Ishikawa (cell line): ENCODE measurements at regions not wholly inside any gene's neighbourhood (a gene's known extent, or its start where the extent isn't known, plus 50 kb on each side); places are given as distances from the start of the nearest gene placed in this dataset.
A peak's percentile ranks its signal among the peaks of the same experiment; 100 is the strongest.

Experiments used
- CEBPB ChIP-seq: IDR thresholded peaks from 2 replicates; pipeline ENCODE4 v1.6.1; 2012
- CREB1 ChIP-seq: IDR thresholded peaks from 2 replicates; pipeline ENCODE4 v1.6.1; 2012; ENCODE audit warnings: low read depth
- EGR1 ChIP-seq: IDR thresholded peaks from 2 replicates; pipeline ENCODE4 v1.6.1; 2012
- EP300 ChIP-seq: IDR thresholded peaks from 2 replicates; pipeline ENCODE4 v1.6.1; 2012; ENCODE audit warnings: borderline replicate concordance
- FOXM1 ChIP-seq: IDR thresholded peaks from 2 replicates; pipeline ENCODE4 v1.6.1; 2012; ENCODE audit warnings: low read depth, borderline replicate concordance
- NFIC ChIP-seq: IDR thresholded peaks from 2 replicates; pipeline ENCODE4 v1.6.1; 2012
- RAD21 ChIP-seq: IDR thresholded peaks from 2 replicates; pipeline ENCODE4 v1.6.1; 2012; ENCODE audit warnings: low read depth
- TAF1 ChIP-seq: IDR thresholded peaks from 2 replicates; pipeline ENCODE4 v1.6.1; 2012; ENCODE audit warnings: low read depth, mild to moderate bottlenecking
- TCF12 ChIP-seq: IDR thresholded peaks from 2 replicates; pipeline ENCODE4 v1.6.1; 2012; ENCODE audit warnings: low read depth
- TEAD4 ChIP-seq: IDR thresholded peaks from 2 replicates; pipeline ENCODE4 v1.6.1; 2012
- YY1 ChIP-seq: IDR thresholded peaks from 2 replicates; pipeline ENCODE4 v1.6.1; 2012; ENCODE audit warnings: low read depth
- ZBTB7A ChIP-seq: IDR thresholded peaks from 2 replicates; pipeline ENCODE4 v1.6.1; 2012; ENCODE audit warnings: low read depth
- TF ChIP-seq, protein P1 (sequence below): IDR thresholded peaks from 2 replicates; pipeline ENCODE4 v1.6.1; 2012
- TF ChIP-seq, protein P2 (sequence below): IDR thresholded peaks from 2 replicates; pipeline ENCODE4 v1.6.1; 2012
- TF ChIP-seq, protein P3 (sequence below): IDR thresholded peaks from 2 replicates; pipeline ENCODE4 v1.6.1; 2012; ENCODE audit warnings: low read depth, mild to moderate bottlenecking

- TF ChIP-seq, protein P1, sequence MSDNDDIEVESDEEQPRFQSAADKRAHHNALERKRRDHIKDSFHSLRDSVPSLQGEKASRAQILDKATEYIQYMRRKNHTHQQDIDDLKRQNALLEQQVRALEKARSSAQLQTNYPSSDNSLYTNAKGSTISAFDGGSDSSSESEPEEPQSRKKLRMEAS, result no peak
- TF ChIP-seq EP300 (no peak), NFIC (no peak), TCF12 (no peak), TEAD4 (no peak), CEBPB (no peak), FOXM1 (no peak), TAF1 (no peak), EGR1 (no peak), ZBTB7A (no peak), RAD21 (no peak), CREB1 (no peak), YY1 (no peak)
- TF ChIP-seq, protein P2, sequence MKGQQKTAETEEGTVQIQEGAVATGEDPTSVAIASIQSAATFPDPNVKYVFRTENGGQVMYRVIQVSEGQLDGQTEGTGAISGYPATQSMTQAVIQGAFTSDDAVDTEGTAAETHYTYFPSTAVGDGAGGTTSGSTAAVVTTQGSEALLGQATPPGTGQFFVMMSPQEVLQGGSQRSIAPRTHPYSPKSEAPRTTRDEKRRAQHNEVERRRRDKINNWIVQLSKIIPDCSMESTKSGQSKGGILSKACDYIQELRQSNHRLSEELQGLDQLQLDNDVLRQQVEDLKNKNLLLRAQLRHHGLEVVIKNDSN, result no peak
- TF ChIP-seq, protein P3, sequence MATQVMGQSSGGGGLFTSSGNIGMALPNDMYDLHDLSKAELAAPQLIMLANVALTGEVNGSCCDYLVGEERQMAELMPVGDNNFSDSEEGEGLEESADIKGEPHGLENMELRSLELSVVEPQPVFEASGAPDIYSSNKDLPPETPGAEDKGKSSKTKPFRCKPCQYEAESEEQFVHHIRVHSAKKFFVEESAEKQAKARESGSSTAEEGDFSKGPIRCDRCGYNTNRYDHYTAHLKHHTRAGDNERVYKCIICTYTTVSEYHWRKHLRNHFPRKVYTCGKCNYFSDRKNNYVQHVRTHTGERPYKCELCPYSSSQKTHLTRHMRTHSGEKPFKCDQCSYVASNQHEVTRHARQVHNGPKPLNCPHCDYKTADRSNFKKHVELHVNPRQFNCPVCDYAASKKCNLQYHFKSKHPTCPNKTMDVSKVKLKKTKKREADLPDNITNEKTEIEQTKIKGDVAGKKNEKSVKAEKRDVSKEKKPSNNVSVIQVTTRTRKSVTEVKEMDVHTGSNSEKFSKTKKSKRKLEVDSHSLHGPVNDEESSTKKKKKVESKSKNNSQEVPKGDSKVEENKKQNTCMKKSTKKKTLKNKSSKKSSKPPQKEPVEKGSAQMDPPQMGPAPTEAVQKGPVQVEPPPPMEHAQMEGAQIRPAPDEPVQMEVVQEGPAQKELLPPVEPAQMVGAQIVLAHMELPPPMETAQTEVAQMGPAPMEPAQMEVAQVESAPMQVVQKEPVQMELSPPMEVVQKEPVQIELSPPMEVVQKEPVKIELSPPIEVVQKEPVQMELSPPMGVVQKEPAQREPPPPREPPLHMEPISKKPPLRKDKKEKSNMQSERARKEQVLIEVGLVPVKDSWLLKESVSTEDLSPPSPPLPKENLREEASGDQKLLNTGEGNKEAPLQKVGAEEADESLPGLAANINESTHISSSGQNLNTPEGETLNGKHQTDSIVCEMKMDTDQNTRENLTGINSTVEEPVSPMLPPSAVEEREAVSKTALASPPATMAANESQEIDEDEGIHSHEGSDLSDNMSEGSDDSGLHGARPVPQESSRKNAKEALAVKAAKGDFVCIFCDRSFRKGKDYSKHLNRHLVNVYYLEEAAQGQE, result no peak
Observed at GRCh38 chr22:47245286-47245685, 482.8 kb downstream of the TBC1D22A start.

- TF ChIP-seq, protein P1, result no peak
- TF ChIP-seq NFIC, result no peak
- TF ChIP-seq, protein P3, result 0 out of 2 replicates have a peak, but pooled peaks have one; percentile 26
- TF ChIP-seq EGR1, result no peak
Observed at GRCh38 chr22:47240116-47240515, 477.7 kb downstream of the TBC1D22A start.

GRCh38 chr22:47239474-47239860 is 477.0 kb downstream of the TBC1D22A start:
- TF ChIP-seq EGR1, result no peak
- no peak for TF ChIP-seq EP300
- no peak for TF ChIP-seq CEBPB
- no peak for TF ChIP-seq TEAD4
- no peak for TF ChIP-seq TAF1
- no peak for TF ChIP-seq RAD21
- no peak for TF ChIP-seq ZBTB7A
- no peak for TF ChIP-seq YY1
- TF ChIP-seq, protein P2, result no peak
- TF ChIP-seq, protein P1, result no peak
- no peak for TF ChIP-seq CREB1
- TF ChIP-seq, protein P3, result no peak
- TF ChIP-seq NFIC, result no peak
- TF ChIP-seq FOXM1, result no peak
- TF ChIP-seq TCF12, result no peak

DNA sequence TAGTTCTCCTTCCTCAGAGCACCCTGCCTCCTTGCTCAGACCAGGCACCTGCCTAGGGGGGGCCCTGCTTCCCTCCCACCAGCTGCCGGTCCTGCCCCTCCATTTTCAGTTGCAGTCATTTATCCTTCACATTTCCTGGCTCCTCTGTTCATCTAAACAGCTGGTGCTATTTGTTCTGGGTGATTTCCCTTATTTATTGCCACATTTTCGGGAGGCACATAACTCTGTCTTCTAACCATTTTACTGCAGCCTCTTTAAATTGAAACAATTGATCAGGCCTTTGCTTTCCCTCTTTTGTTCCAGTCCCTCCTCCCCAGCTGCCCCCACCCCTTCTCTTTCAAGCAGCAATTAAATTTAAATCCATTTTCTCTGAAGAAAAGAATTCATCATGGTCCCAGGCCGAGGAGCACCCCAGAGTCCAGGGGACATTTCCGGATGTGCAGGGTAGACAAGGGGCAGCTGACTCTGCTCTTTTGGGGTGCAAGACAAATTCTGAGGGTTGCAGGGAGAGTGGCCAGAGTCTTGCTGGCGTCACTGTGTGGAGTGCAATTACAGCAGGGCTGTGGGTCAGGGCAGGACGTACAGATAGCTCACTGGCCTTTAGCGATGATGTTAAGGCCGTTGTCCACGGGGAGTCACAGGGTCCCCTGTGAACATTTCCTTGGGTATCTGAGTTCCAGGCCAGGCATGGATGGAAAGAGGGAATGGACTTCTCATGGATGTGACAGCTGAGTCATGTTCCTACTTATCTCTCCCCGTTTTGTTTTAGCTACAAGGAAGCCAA is 476.4 kb downstream of the TBC1D22A start:
- TF ChIP-seq, protein P2, result no peak
- TF ChIP-seq NFIC (no peak), TAF1 (no peak), EP300 (no peak), TCF12 (no peak), CEBPB (no peak), FOXM1 (no peak), EGR1 (no peak), YY1 (no peak), RAD21 (no peak), CREB1 (no peak), TEAD4 (no peak)
- TF ChIP-seq, protein P1, result no peak
